ENCODE measurements at regions not wholly inside any gene's neighbourhood (a gene's known extent, or its start where the extent isn't known, plus 50 kb on each side); places are given as distances from the start of the nearest gene placed in this dataset.

DNA sequence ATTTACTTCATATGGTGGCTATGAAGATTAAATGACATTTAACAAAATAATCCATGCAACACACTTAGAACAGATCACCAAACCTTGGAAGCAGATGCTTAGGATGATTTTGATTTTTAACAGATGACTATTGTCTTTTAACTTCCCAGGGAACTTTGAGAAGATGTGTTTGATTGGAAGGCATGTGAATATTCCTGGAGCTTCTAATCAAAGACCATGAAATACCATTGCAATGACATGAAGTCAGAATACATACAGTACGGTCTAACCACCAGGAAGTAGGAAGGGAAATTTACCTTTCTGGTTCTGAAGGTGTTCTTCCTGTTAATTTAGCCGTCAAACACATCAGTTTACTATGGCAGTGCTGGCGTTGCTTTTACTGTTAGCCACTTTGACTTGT, 414.9 kb downstream of the TMEM114 start:
- no peak for TF ChIP-seq CREB1 (IDR thresholded peaks at IDR 0.05)
- TF ChIP-seq EP300 (IDR thresholded peaks at IDR 0.05; ENCODE audit: borderline replicate concordance in 1 of 2, low read depth in 2 of 2, low read length in 2 of 2): no peak
- TF ChIP-seq, protein P1, sequence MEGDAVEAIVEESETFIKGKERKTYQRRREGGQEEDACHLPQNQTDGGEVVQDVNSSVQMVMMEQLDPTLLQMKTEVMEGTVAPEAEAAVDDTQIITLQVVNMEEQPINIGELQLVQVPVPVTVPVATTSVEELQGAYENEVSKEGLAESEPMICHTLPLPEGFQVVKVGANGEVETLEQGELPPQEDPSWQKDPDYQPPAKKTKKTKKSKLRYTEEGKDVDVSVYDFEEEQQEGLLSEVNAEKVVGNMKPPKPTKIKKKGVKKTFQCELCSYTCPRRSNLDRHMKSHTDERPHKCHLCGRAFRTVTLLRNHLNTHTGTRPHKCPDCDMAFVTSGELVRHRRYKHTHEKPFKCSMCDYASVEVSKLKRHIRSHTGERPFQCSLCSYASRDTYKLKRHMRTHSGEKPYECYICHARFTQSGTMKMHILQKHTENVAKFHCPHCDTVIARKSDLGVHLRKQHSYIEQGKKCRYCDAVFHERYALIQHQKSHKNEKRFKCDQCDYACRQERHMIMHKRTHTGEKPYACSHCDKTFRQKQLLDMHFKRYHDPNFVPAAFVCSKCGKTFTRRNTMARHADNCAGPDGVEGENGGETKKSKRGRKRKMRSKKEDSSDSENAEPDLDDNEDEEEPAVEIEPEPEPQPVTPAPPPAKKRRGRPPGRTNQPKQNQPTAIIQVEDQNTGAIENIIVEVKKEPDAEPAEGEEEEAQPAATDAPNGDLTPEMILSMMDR (IDR thresholded peaks at IDR 0.05; ENCODE audit: control extremely low read depth in 1 of 3, insufficient read depth in 1 of 3, low read depth in 1 of 3, low read length in 3 of 3): no peak
- TF ChIP-seq ATF3 (IDR thresholded peaks at IDR 0.05; ENCODE audit: insufficient read depth, low read depth, low read length): no peak
- no peak for TF ChIP-seq POLR2A (IDR thresholded peaks at IDR 0.05; ENCODE audit: control extremely low read depth in 1 of 2, low read depth in 2 of 2, low read length in 2 of 2)
- TF ChIP-seq HDAC2 (IDR thresholded peaks at IDR 0.05; ENCODE audit: borderline replicate concordance in 1 of 2, low read depth in 2 of 2, low read length in 2 of 2): no peak
- no peak for TF ChIP-seq SP4 (IDR thresholded peaks at IDR 0.05; ENCODE audit: low read length)
- TF ChIP-seq NRF1 (IDR thresholded peaks at IDR 0.05; ENCODE audit: low read depth, low read length): no peak
- TF ChIP-seq RFX5 (IDR thresholded peaks at IDR 0.05; ENCODE audit: borderline replicate concordance, low read depth, low read length): no peak
